Liver (tissue), 8 donors: ENCODE measurements at regions not wholly inside any gene's neighbourhood (a gene's known extent, or its start where the extent isn't known, plus 50 kb on each side); places are given as distances from the start of the nearest gene placed in this dataset.

Experiments
- DNase-seq: peaks from one replicate; pipeline ENCODE4 v3.0.0-alpha.2; 2017; ENCODE audit warnings: low spot score
- H3K27ac ChIP-seq, 2 donors: one replicate each; pipeline ENCODE4 v1.7.0; 2013; ENCODE audit warnings: inconsistent platforms in 2 of 2, low read length in 2 of 2, control low read depth in 1 of 2, low read depth in 1 of 2, mild to moderate bottlenecking in 1 of 2
- H3K27me3 ChIP-seq, 4 donors: one replicate each; pipeline versions ENCODE4 v1.6.1 to v1.7.0; 2013; ENCODE audit warnings: low read length in 3 of 4, inconsistent platforms in 1 of 4, mild to moderate bottlenecking in 1 of 4, moderate library complexity in 1 of 4; ENCODE audit not compliant: control insufficient read depth in 4 of 4, insufficient read depth in 4 of 4
- H3K36me3 ChIP-seq, 4 donors: one replicate each; pipeline versions ENCODE4 v1.6.1 to v1.7.0; 2013; ENCODE audit warnings: low read length in 3 of 4, mild to moderate bottlenecking in 3 of 4, low read depth in 1 of 4, moderate library complexity in 1 of 4; ENCODE audit not compliant: control insufficient read depth in 4 of 4, insufficient read depth in 3 of 4
- H3K4me1 ChIP-seq, 4 donors: one replicate each; pipeline versions ENCODE4 v1.6.1 to v1.7.0; 2013; ENCODE audit warnings: low read length in 3 of 4, mild to moderate bottlenecking in 3 of 4, moderate library complexity in 1 of 4; ENCODE audit not compliant: control insufficient read depth in 4 of 4, insufficient read depth in 4 of 4
- H3K4me3 ChIP-seq, 3 donors: one replicate each; pipeline versions ENCODE4 v1.6.1 to v1.7.0; 2013; ENCODE audit warnings: low read length in 3 of 3, control low read depth in 1 of 3, low read depth in 1 of 3, mild to moderate bottlenecking in 1 of 3
- H3K9ac ChIP-seq, 2 donors: one replicate each; pipeline ENCODE4 v1.7.0; 2013; ENCODE audit warnings: low read length in 2 of 2, mild to moderate bottlenecking in 2 of 2, moderate library complexity in 2 of 2, control low read depth in 1 of 2, low read depth in 1 of 2
- H3K9me3 ChIP-seq, 4 donors: one replicate each; pipeline versions ENCODE4 v1.6.1 to v1.7.0; 2013; ENCODE audit warnings: low read length in 3 of 4; ENCODE audit not compliant: control insufficient read depth in 4 of 4
- EGR1 ChIP-seq, 2 donors: IDR thresholded peaks; 2 replicates each; pipeline ENCODE4 v1.6.1; 2016 to 2018; ENCODE audit warnings: antibody characterized with exemption in 2 of 2, low read depth in 2 of 2
- FOXA1 ChIP-seq: IDR thresholded peaks from 2 replicates; pipeline ENCODE4 v1.6.1; 2016; ENCODE audit warnings: antibody characterized with exemption
- FOXA2 ChIP-seq: IDR thresholded peaks from 2 replicates; pipeline ENCODE4 v1.6.1; 2016; ENCODE audit warnings: antibody characterized with exemption
- GABPA ChIP-seq, 2 donors: IDR thresholded peaks in 1 of 2; conservative IDR thresholded peaks in 1 of 2; 2 replicates each; pipeline ENCODE4 v1.6.1; 2016; ENCODE audit warnings: antibody characterized with exemption in 2 of 2, mild to moderate bottlenecking in 1 of 2, moderate library complexity in 1 of 2
- HNF4A ChIP-seq, 2 donors: conservative IDR thresholded peaks; 2 replicates each; pipeline ENCODE4 v1.6.1; 2016; ENCODE audit warnings: antibody characterized with exemption in 2 of 2, mild to moderate bottlenecking in 2 of 2
- HNF4G ChIP-seq: IDR thresholded peaks from 2 replicates; pipeline ENCODE4 v1.6.1; 2016; ENCODE audit warnings: antibody characterized with exemption
- JUND ChIP-seq, 2 donors: IDR thresholded peaks; 2 replicates each; pipeline ENCODE4 v1.6.1; 2016; ENCODE audit warnings: antibody characterized with exemption in 2 of 2
- NR2F2 ChIP-seq: IDR thresholded peaks from 2 replicates; pipeline ENCODE4 v1.6.1; 2016; ENCODE audit warnings: antibody characterized with exemption
- RAD21 ChIP-seq, 2 donors: IDR thresholded peaks; 2 replicates each; pipeline ENCODE4 v1.6.1; 2016; ENCODE audit warnings: antibody characterized with exemption in 2 of 2, mild to moderate bottlenecking in 2 of 2
- RXRA ChIP-seq, 2 donors: IDR thresholded peaks; 2 replicates each; pipeline ENCODE4 v1.6.1; 2017 to 2018; ENCODE audit warnings: antibody characterized with exemption in 2 of 2, mild to moderate bottlenecking in 1 of 2
- TAF1 ChIP-seq: conservative IDR thresholded peaks from 2 replicates; pipeline ENCODE4 v1.6.1; 2016; ENCODE audit warnings: antibody characterized with exemption, mild to moderate bottlenecking
- YY1 ChIP-seq: IDR thresholded peaks from 2 replicates; pipeline ENCODE4 v1.6.1; 2016; ENCODE audit warnings: antibody characterized with exemption, mild to moderate bottlenecking
- WGBS: extraction: QIAGEN DNeasy Blood & Tissue Kit; methylation state at CpG from one replicate; pipeline ENCODE4 v1.1.7; 2013; 5-methylcytosine and 5-hydroxymethylcytosine counted together
- TF ChIP-seq, protein P1 (sequence below): IDR thresholded peaks from 2 replicates; pipeline ENCODE4 v1.6.1; 2016; ENCODE audit warnings: antibody characterized with exemption
- TF ChIP-seq, protein P2 (sequence below): fragments of 150-350 bp; IDR thresholded peaks from 2 replicates; pipeline ENCODE4 v1.5.1; 2017; ENCODE audit warnings: improper control_type of control experiment, low read depth, low read length; ENCODE audit not compliant: missing input control
- TF ChIP-seq, protein P3 (sequence below): IDR thresholded peaks from 2 replicates; pipeline ENCODE4 v1.6.1; 2016; ENCODE audit warnings: antibody characterized with exemption, mild to moderate bottlenecking
- TF ChIP-seq, protein P4 (sequence below): IDR thresholded peaks from 2 replicates; pipeline ENCODE4 v1.6.1; 2016; ENCODE audit warnings: antibody characterized with exemption
- TF ChIP-seq, protein P5 (sequence below): IDR thresholded peaks from 2 replicates; pipeline ENCODE4 v1.6.1; 2016; ENCODE audit warnings: antibody characterized with exemption
- donor health status: healthy.
- donor health status: healthy.
- donor health status: healthy.
- donor health status: healthy.
- donor health status: healthy.

DNA sequence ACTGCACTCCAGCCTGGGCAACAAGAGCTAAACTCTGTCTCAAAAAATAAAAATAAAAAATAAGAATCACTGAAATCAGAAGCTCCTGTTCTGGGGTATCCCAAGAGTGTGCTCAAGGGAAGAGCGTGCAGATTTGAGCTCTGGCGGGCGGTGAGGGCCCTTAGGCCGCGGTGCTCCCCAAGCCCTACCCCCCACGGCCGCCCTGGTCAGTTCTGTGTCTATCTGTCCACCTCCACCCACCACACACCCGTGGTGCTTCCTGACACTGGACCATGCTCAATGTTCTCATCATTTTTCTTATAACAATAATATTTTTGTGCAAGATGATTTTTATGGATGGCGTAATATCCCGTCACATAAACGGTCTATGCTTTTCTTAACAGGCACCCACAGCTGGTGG is 71.1 kb downstream of the RTL6 start:
- H3K27me3 ChIP-seq = no peaks in the 10 kb centered on the region
- H3K9me3 ChIP-seq = no peaks in the 10 kb centered on the region
- TF ChIP-seq, protein P1, sequence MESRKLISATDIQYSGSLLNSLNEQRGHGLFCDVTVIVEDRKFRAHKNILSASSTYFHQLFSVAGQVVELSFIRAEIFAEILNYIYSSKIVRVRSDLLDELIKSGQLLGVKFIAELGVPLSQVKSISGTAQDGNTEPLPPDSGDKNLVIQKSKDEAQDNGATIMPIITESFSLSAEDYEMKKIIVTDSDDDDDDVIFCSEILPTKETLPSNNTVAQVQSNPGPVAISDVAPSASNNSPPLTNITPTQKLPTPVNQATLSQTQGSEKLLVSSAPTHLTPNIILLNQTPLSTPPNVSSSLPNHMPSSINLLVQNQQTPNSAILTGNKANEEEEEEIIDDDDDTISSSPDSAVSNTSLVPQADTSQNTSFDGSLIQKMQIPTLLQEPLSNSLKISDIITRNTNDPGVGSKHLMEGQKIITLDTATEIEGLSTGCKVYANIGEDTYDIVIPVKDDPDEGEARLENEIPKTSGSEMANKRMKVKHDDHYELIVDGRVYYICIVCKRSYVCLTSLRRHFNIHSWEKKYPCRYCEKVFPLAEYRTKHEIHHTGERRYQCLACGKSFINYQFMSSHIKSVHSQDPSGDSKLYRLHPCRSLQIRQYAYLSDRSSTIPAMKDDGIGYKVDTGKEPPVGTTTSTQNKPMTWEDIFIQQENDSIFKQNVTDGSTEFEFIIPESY = no peak
- TF ChIP-seq TAF1 (no peak), HNF4A (conservative IDR thresholded peaks at IDR 0.05) (no peak), YY1 (no peak), GABPA (IDR thresholded peaks at IDR 0.05 in 1 of 2, conservative IDR thresholded peaks at IDR 0.05 in 1 of 2) (no peak), FOXA1 (no peak), NR2F2 (no peak)
- TF ChIP-seq, protein P2, sequence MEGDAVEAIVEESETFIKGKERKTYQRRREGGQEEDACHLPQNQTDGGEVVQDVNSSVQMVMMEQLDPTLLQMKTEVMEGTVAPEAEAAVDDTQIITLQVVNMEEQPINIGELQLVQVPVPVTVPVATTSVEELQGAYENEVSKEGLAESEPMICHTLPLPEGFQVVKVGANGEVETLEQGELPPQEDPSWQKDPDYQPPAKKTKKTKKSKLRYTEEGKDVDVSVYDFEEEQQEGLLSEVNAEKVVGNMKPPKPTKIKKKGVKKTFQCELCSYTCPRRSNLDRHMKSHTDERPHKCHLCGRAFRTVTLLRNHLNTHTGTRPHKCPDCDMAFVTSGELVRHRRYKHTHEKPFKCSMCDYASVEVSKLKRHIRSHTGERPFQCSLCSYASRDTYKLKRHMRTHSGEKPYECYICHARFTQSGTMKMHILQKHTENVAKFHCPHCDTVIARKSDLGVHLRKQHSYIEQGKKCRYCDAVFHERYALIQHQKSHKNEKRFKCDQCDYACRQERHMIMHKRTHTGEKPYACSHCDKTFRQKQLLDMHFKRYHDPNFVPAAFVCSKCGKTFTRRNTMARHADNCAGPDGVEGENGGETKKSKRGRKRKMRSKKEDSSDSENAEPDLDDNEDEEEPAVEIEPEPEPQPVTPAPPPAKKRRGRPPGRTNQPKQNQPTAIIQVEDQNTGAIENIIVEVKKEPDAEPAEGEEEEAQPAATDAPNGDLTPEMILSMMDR = no peak
- TF ChIP-seq, protein P3, sequence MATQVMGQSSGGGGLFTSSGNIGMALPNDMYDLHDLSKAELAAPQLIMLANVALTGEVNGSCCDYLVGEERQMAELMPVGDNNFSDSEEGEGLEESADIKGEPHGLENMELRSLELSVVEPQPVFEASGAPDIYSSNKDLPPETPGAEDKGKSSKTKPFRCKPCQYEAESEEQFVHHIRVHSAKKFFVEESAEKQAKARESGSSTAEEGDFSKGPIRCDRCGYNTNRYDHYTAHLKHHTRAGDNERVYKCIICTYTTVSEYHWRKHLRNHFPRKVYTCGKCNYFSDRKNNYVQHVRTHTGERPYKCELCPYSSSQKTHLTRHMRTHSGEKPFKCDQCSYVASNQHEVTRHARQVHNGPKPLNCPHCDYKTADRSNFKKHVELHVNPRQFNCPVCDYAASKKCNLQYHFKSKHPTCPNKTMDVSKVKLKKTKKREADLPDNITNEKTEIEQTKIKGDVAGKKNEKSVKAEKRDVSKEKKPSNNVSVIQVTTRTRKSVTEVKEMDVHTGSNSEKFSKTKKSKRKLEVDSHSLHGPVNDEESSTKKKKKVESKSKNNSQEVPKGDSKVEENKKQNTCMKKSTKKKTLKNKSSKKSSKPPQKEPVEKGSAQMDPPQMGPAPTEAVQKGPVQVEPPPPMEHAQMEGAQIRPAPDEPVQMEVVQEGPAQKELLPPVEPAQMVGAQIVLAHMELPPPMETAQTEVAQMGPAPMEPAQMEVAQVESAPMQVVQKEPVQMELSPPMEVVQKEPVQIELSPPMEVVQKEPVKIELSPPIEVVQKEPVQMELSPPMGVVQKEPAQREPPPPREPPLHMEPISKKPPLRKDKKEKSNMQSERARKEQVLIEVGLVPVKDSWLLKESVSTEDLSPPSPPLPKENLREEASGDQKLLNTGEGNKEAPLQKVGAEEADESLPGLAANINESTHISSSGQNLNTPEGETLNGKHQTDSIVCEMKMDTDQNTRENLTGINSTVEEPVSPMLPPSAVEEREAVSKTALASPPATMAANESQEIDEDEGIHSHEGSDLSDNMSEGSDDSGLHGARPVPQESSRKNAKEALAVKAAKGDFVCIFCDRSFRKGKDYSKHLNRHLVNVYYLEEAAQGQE = no peak
- TF ChIP-seq, protein P4, sequence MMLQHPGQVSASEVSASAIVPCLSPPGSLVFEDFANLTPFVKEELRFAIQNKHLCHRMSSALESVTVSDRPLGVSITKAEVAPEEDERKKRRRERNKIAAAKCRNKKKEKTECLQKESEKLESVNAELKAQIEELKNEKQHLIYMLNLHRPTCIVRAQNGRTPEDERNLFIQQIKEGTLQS = no peak
- TF ChIP-seq, protein P5, sequence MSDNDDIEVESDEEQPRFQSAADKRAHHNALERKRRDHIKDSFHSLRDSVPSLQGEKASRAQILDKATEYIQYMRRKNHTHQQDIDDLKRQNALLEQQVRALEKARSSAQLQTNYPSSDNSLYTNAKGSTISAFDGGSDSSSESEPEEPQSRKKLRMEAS = no peak
- no peak overlapping the region for H3K4me3 ChIP-seq
- H3K9ac ChIP-seq = no peak overlapping the region
- H3K27ac ChIP-seq = no peak overlapping the region
- no peak for DNase-seq
- 93% methylated on average over 11 of the region's 11 CpGs for WGBS
- H3K4me1 ChIP-seq = no peaks in the 10 kb centered on the region
- H3K36me3 ChIP-seq = no peaks in the 10 kb centered on the region

DNA sequence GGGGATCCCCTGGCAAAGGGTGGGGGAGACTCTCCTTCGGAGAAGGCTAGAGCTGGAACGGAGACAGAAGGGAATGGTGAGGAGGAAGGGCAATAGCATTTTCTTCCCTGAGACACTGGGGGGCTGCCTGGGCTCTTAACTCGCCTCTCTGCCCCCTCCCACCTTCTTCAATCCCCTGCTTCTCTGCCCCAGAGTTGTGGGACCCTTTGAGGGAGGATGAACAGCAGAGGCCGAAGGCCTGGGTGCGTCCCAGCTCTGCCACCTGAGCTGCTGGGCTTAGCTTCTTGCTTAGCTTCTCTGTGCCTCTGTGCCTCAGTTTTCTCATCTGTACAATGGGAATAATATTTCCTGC is 72.4 kb downstream of the RTL6 start:
- 86% methylated on average over 5 of the region's 5 CpGs for WGBS
- H3K4me3 ChIP-seq = no peak overlapping the region
- H3K27ac ChIP-seq = no peak overlapping the region
- H3K36me3 ChIP-seq = no peaks in the 10 kb centered on the region
- H3K27me3 ChIP-seq = no peaks in the 10 kb centered on the region
- no peaks in the 10 kb centered on the region for H3K4me1 ChIP-seq
- peaks cover 0 to 3% (median 0%) of the 10 kb centered on the region in 4 donors for H3K9me3 ChIP-seq
- no peak for DNase-seq
- H3K9ac ChIP-seq = no peak overlapping the region
- TF ChIP-seq GABPA (IDR thresholded peaks at IDR 0.05 in 1 of 2, conservative IDR thresholded peaks at IDR 0.05 in 1 of 2) (no peak), EGR1 (IDR thresholded peaks at IDR 0.05; ENCODE audit: low read depth in 2 of 2) (no peak), JUND (IDR thresholded peaks at IDR 0.05) (no peak), TAF1 (no peak), FOXA1 (no peak), FOXA2 (no peak), NR2F2 (no peak), HNF4A (conservative IDR thresholded peaks at IDR 0.05) (no peak), HNF4G (no peak), RAD21 (IDR thresholded peaks at IDR 0.05) (no peak), YY1 (no peak), RXRA (IDR thresholded peaks at IDR 0.05) (no peak)
- TF ChIP-seq, protein P5 = no peak
- TF ChIP-seq, protein P1 = no peak
- TF ChIP-seq, protein P2 = no peak
